Nephron (organoid): ENCODE measurements at regions not wholly inside any gene's neighbourhood (a gene's known extent, or its start where the extent isn't known, plus 50 kb on each side); places are given as distances from the start of the nearest gene placed in this dataset.
A peak's percentile ranks its signal among the peaks of the same experiment; 100 is the strongest.

Experiments used
- H3K27ac Mint-ChIP-seq, 3 experiments: 2 replicates each; pipeline ENCODE4 v1.8.0; 2020; ENCODE audit warnings: mixed read lengths in 3 of 3, mild to moderate bottlenecking in 2 of 3, moderate library complexity in 1 of 3
- H3K27me3 Mint-ChIP-seq: 2 replicates; pipeline ENCODE4 v1.8.0; 2021; ENCODE audit warnings: low read depth, mild to moderate bottlenecking, moderate library complexity, mixed read lengths
- H3K36me3 Mint-ChIP-seq: 2 replicates; pipeline ENCODE4 v1.8.0; 2020; ENCODE audit warnings: low read depth, mixed read lengths
- H3K4me1 Mint-ChIP-seq: 2 replicates; pipeline ENCODE4 v1.8.0; 2020; ENCODE audit warnings: mixed read lengths
- H3K4me3 Mint-ChIP-seq, 3 experiments: 2 replicates each; pipeline ENCODE4 v1.8.0; 2020; ENCODE audit warnings: mild to moderate bottlenecking in 3 of 3, mixed read lengths in 3 of 3, moderate library complexity in 2 of 3
- H3K9me3 Mint-ChIP-seq: 2 replicates; pipeline ENCODE4 v1.8.0; 2020; ENCODE audit warnings: mixed read lengths
- CTCF ChIP-seq, 3 experiments: fragments of 200-600 bp; sonication (generic); IDR thresholded peaks; one replicate each; pipeline ENCODE4 v1.5.0; 2021; ENCODE audit warnings: antibody characterized with exemption in 3 of 3; ENCODE audit not compliant: unreplicated experiment in 3 of 3

- H3K36me3 Mint-ChIP-seq: no peaks in the 10 kb centered on the region
- peak overlapping the region in 2 of 3 experiments; percentile 39 to 83 for H3K27ac Mint-ChIP-seq
- H3K9me3 Mint-ChIP-seq: peaks cover 4% of the 10 kb centered on the region
- peaks cover 28% of the 10 kb centered on the region for H3K4me1 Mint-ChIP-seq
- peaks cover 51% of the 10 kb centered on the region for H3K27me3 Mint-ChIP-seq
- TF ChIP-seq CTCF (IDR thresholded peaks at IDR 0.05; ENCODE audit: unreplicated experiment in 3 of 3): no peak
- H3K4me3 Mint-ChIP-seq: peak overlapping the region in 2 of 3 experiments; percentile 26 to 46
These were observed 207.1 kb downstream of the ERMARD start for GRCh38 chr6:169958510-169958909.

- Mint-ChIP-seq H3K36me3 (peaks cover 3% of the 10 kb centered on the region), H3K9me3 (peaks cover 7% of the 10 kb centered on the region), H3K4me1 (peaks cover 28% of the 10 kb centered on the region), H3K27me3 (peaks cover 44% of the 10 kb centered on the region), H3K27ac (no peak overlapping the region), H3K4me3 (no peak overlapping the region)
- no peak for TF ChIP-seq CTCF (IDR thresholded peaks at IDR 0.05; ENCODE audit: unreplicated experiment in 3 of 3)
These were observed 206.0 kb downstream of the ERMARD start for GRCh38 chr6:169957351-169957963.

GRCh38 chr6:169956580-169956979, 205.2 kb downstream of the ERMARD start:
- Mint-ChIP-seq H3K27me3 (peaks cover 45% of the 10 kb centered on the region), H3K9me3 (peaks cover 7% of the 10 kb centered on the region), H3K27ac (no peak overlapping the region), H3K36me3 (peaks cover 3% of the 10 kb centered on the region), H3K4me1 (peaks cover 28% of the 10 kb centered on the region), H3K4me3 (no peak overlapping the region)
- TF ChIP-seq CTCF (IDR thresholded peaks at IDR 0.05; ENCODE audit: unreplicated experiment in 3 of 3): no peak

GRCh38 chr6:169955731-169956437, 204.5 kb downstream of the ERMARD start:
- peaks cover 28% of the 10 kb centered on the region for H3K4me1 Mint-ChIP-seq
- peaks cover 40% of the 10 kb centered on the region for H3K27me3 Mint-ChIP-seq
- peaks cover 7% of the 10 kb centered on the region for H3K9me3 Mint-ChIP-seq
- TF ChIP-seq CTCF (IDR thresholded peaks at IDR 0.05; ENCODE audit: unreplicated experiment in 3 of 3): no peak
- H3K4me3 Mint-ChIP-seq: no peak overlapping the region
- H3K36me3 Mint-ChIP-seq: peaks cover 3% of the 10 kb centered on the region
- H3K27ac Mint-ChIP-seq: peak overlapping the region; percentile 31 to 63 (median 31)

- Mint-ChIP-seq H3K4me3 (no peak overlapping the region), H3K9me3 (peaks cover 7% of the 10 kb centered on the region), H3K27ac (no peak overlapping the region), H3K4me1 (peaks cover 25% of the 10 kb centered on the region), H3K27me3 (peaks cover 35% of the 10 kb centered on the region), H3K36me3 (peaks cover 3% of the 10 kb centered on the region)
- no peak for TF ChIP-seq CTCF (IDR thresholded peaks at IDR 0.05; ENCODE audit: unreplicated experiment in 3 of 3)
These were observed 203.6 kb downstream of the ERMARD start for GRCh38 chr6:169954977-169955376.

GRCh38 chr6:169953686-169954085, 202.3 kb downstream of the ERMARD start:
- peaks cover 3% of the 10 kb centered on the region for H3K36me3 Mint-ChIP-seq
- H3K4me1 Mint-ChIP-seq: peaks cover 12% of the 10 kb centered on the region
- H3K4me3 Mint-ChIP-seq: no peak overlapping the region
- H3K27me3 Mint-ChIP-seq: peaks cover 26% of the 10 kb centered on the region
- H3K9me3 Mint-ChIP-seq: peaks cover 7% of the 10 kb centered on the region
- TF ChIP-seq CTCF (IDR thresholded peaks at IDR 0.05; ENCODE audit: unreplicated experiment in 3 of 3): no peak
- H3K27ac Mint-ChIP-seq: no peak overlapping the region
